H9 (cell line): ENCODE measurements at regions not wholly inside any gene's neighbourhood (a gene's known extent, or its start where the extent isn't known, plus 50 kb on each side); places are given as distances from the start of the nearest gene placed in this dataset.

Source experiments
- DNase-seq: peaks from one replicate; pipeline ENCODE4 v3.0.0-alpha.2; 2017
- H2AFZ ChIP-seq: one replicate; pipeline ENCODE4 v1.6.1; 2013; ENCODE audit warnings: mild to moderate bottlenecking, low read length, control low read depth, moderate library complexity
- H2AK5ac ChIP-seq: 2 replicates; pipeline ENCODE4 v1.6.1; 2013; ENCODE audit warnings: low read length, control low read depth, mixed read lengths; ENCODE audit not compliant: insufficient read length
- H2BK120ac ChIP-seq: one replicate; pipeline ENCODE4 v1.6.1; 2013; ENCODE audit warnings: low read depth, mild to moderate bottlenecking, low read length, control low read depth, inconsistent platforms; ENCODE audit not compliant: poor library complexity, severe bottlenecking
- H2BK12ac ChIP-seq: 2 replicates; pipeline ENCODE4 v1.6.1; 2013; ENCODE audit warnings: low read length, control low read depth, mixed read lengths, low read depth; ENCODE audit not compliant: insufficient read length
- H2BK15ac ChIP-seq: 2 replicates; pipeline ENCODE4 v1.6.1; 2013; ENCODE audit warnings: low read depth, low read length, control low read depth
- H2BK20ac ChIP-seq: one replicate; pipeline ENCODE4 v1.6.1; 2013; ENCODE audit warnings: low read depth, mild to moderate bottlenecking, low read length, control low read depth, inconsistent platforms; ENCODE audit not compliant: poor library complexity, severe bottlenecking
- H2BK5ac ChIP-seq: 2 replicates; pipeline ENCODE4 v1.6.1; 2013; ENCODE audit warnings: low read length, control low read depth, mixed read lengths; ENCODE audit not compliant: insufficient read length
- H3K14ac ChIP-seq: 2 replicates; pipeline ENCODE4 v1.6.1; 2013; ENCODE audit warnings: low read length, control low read depth; ENCODE audit not compliant: insufficient read depth
- H3K18ac ChIP-seq: 2 replicates; pipeline ENCODE4 v1.6.1; 2013; ENCODE audit warnings: low read depth, mild to moderate bottlenecking, mixed read lengths, low read length, control low read depth; ENCODE audit not compliant: insufficient read length
- H3K23ac ChIP-seq: 2 replicates; pipeline ENCODE4 v1.6.1; 2013; ENCODE audit warnings: low read length, control low read depth, mixed read lengths, low read depth; ENCODE audit not compliant: insufficient read length
- H3K23me2 ChIP-seq: 2 replicates; pipeline ENCODE4 v1.6.1; 2013; ENCODE audit warnings: low read depth, mild to moderate bottlenecking, mixed read lengths, low read length, control low read depth; ENCODE audit not compliant: insufficient read length, poor library complexity, severe bottlenecking
- H3K27ac ChIP-seq: 2 replicates; pipeline ENCODE4 v1.5.1; 2013; ENCODE audit warnings: low read length, control low read depth, mixed read lengths, low read depth; ENCODE audit not compliant: insufficient read length
- H3K27me3 ChIP-seq: 2 replicates; pipeline ENCODE4 v1.6.1; 2013; ENCODE audit warnings: low read length, control low read depth, inconsistent platforms; ENCODE audit not compliant: insufficient read depth
- H3K4ac ChIP-seq: 2 replicates; pipeline ENCODE4 v1.6.1; 2013; ENCODE audit warnings: low read depth, mild to moderate bottlenecking, control low read depth, inconsistent platforms, low read length, moderate library complexity
- H3K4me1 ChIP-seq: 2 replicates; pipeline ENCODE4 v1.6.1; 2013; ENCODE audit warnings: low read length, control low read depth, inconsistent platforms; ENCODE audit not compliant: insufficient read depth
- H3K4me2 ChIP-seq: 2 replicates; pipeline ENCODE4 v1.6.1; 2013; ENCODE audit warnings: low read length, control low read depth, mixed read lengths; ENCODE audit not compliant: insufficient read length, insufficient read depth
- H3K56ac ChIP-seq: 2 replicates; pipeline ENCODE4 v1.6.1; 2013; ENCODE audit warnings: low read depth, mild to moderate bottlenecking, mixed read lengths, low read length, control low read depth; ENCODE audit not compliant: insufficient read length
- H3K79me1 ChIP-seq: 2 replicates; pipeline ENCODE4 v1.6.1; 2013; ENCODE audit warnings: low read depth, mild to moderate bottlenecking, moderate library complexity, low read length, control low read depth, inconsistent platforms; ENCODE audit not compliant: insufficient read depth, poor library complexity, severe bottlenecking
- H3K79me2 ChIP-seq: 2 replicates; pipeline ENCODE4 v1.6.1; 2013; ENCODE audit warnings: low read length, control low read depth, inconsistent platforms; ENCODE audit not compliant: insufficient read depth
- H3K9ac ChIP-seq: 2 replicates; pipeline ENCODE4 v1.6.1; 2013; ENCODE audit warnings: low read length, control low read depth, mixed read lengths; ENCODE audit not compliant: insufficient read length; ENCODE audit errors: extremely low read depth
- H3K9me3 ChIP-seq: one replicate; pipeline ENCODE4 v1.6.1; 2013; ENCODE audit warnings: low read depth, low read length, inconsistent platforms; ENCODE audit not compliant: control insufficient read depth
- H3T11ph ChIP-seq: one replicate; pipeline ENCODE4 v1.6.1; 2013; ENCODE audit warnings: mild to moderate bottlenecking, low read length, control low read depth, inconsistent platforms
- H4K20me1 ChIP-seq: one replicate; pipeline ENCODE4 v1.6.1; 2013; ENCODE audit not compliant: control insufficient read depth, insufficient read length, insufficient read depth
- H4K5ac ChIP-seq: 2 replicates; pipeline ENCODE4 v1.6.1; 2013; ENCODE audit warnings: low read depth, mild to moderate bottlenecking, mixed read lengths, low read length, control low read depth; ENCODE audit not compliant: insufficient read length
- H4K8ac ChIP-seq: replicated peaks from 2 replicates; pipeline ENCODE4 v1.6.1; 2013; ENCODE audit warnings: low read length, control low read depth, mixed read lengths, low read depth; ENCODE audit not compliant: insufficient read length
- H4K91ac ChIP-seq: 2 replicates; pipeline ENCODE4 v1.6.1; 2013; ENCODE audit warnings: low read depth, mild to moderate bottlenecking, moderate library complexity, mixed read lengths, low read length, control low read depth; ENCODE audit not compliant: insufficient read length
- H3K27ac Mint-ChIP-seq, 3 experiments: 2 replicates in 2 of 3; 3 replicates in 1 of 3; pipeline ENCODE4 v1.8.0; 2020 to 2021; ENCODE audit warnings: mixed read lengths in 3 of 3, mild to moderate bottlenecking in 1 of 3, moderate library complexity in 1 of 3
- H3K27me3 Mint-ChIP-seq: 2 replicates; pipeline ENCODE4 v1.8.0; 2021; ENCODE audit warnings: low read depth, mild to moderate bottlenecking, moderate library complexity, mixed read lengths
- H3K36me3 Mint-ChIP-seq, 3 experiments: 2 replicates in 2 of 3; 3 replicates in 1 of 3; pipeline ENCODE4 v1.8.0; 2020 to 2021; ENCODE audit warnings: low read depth in 3 of 3, mixed read lengths in 3 of 3; ENCODE audit not compliant: insufficient read depth in 1 of 3
- H3K4me1 Mint-ChIP-seq, 2 experiments: 2 replicates each; pipeline ENCODE4 v1.8.0; 2020; ENCODE audit warnings: mixed read lengths in 2 of 2
- H3K4me3 Mint-ChIP-seq, 2 experiments: 2 replicates in 1 of 2; 3 replicates in 1 of 2; pipeline ENCODE4 v1.8.0; 2020 to 2021; ENCODE audit warnings: mild to moderate bottlenecking in 2 of 2, mixed read lengths in 2 of 2, moderate library complexity in 1 of 2
- H3K9me3 Mint-ChIP-seq, 2 experiments: 2 replicates in 1 of 2; 3 replicates in 1 of 2; pipeline ENCODE4 v1.8.0; 2020; ENCODE audit warnings: mild to moderate bottlenecking in 2 of 2, mixed read lengths in 2 of 2, moderate library complexity in 1 of 2
- CTCF ChIP-seq: fragments of 200-600 bp; sonication (generic); conservative IDR thresholded peaks from 3 replicates; pipeline ENCODE4 v1.8.0; 2021; ENCODE audit warnings: antibody characterized with exemption, mild to moderate bottlenecking
- WGBS: extraction: QIAGEN DNeasy Blood & Tissue Kit; methylation state at CpG from one replicate; pipeline ENCODE4 v1.1.7; 2013; ENCODE audit warnings: missing lambda C conversion rate, low lambda C conversion rate, mixed read lengths; ENCODE audit not compliant: insufficient read length; ENCODE audit errors: extremely low coverage; 5-methylcytosine and 5-hydroxymethylcytosine counted together

GRCh38 chr7:54961391-54961790 lies 57.4 kb upstream of the EGFR start:
- Histone ChIP-seq H2BK120ac (no peak overlapping the region), H3K27me3 (no peaks in the 10 kb centered on the region), H3K9me3 (no peaks in the 10 kb centered on the region), H4K8ac (no peak overlapping the region), H4K5ac (no peak overlapping the region), H3K4ac (no peak overlapping the region), H4K20me1 (no peaks in the 10 kb centered on the region), H3K23me2 (no peaks in the 10 kb centered on the region), H3K79me1 (no peaks in the 10 kb centered on the region), H2BK15ac (no peak overlapping the region), H3T11ph (no peak overlapping the region), H3K4me2 (no peak overlapping the region), H4K91ac (no peak overlapping the region), H2AK5ac (no peak overlapping the region), H2BK5ac (no peak overlapping the region), H3K79me2 (no peaks in the 10 kb centered on the region), H3K4me1 (no peaks in the 10 kb centered on the region), H3K14ac (no peak overlapping the region), H3K27ac (no peak overlapping the region), H3K9ac (no peak overlapping the region), H2BK20ac (no peak overlapping the region), H3K56ac (no peak overlapping the region), H2BK12ac (no peak overlapping the region), H2AFZ (no peak overlapping the region), H3K23ac (no peak overlapping the region), H3K18ac (no peak overlapping the region)
- no CpG with 5 or more reads among the region's 6 CpGs for WGBS
- H3K27ac Mint-ChIP-seq: no peak overlapping the region
- H3K27me3 Mint-ChIP-seq: peaks cover 5% of the 10 kb centered on the region; the same call in 1 of the 2 replicates
- no peaks in the 10 kb centered on the region for H3K9me3 Mint-ChIP-seq
- no peaks in the 10 kb centered on the region for H3K4me1 Mint-ChIP-seq
- no peak for TF ChIP-seq CTCF
- H3K4me3 Mint-ChIP-seq: no peak overlapping the region
- DNase-seq: no peak
- H3K36me3 Mint-ChIP-seq: no peaks in the 10 kb centered on the region
